Inflammatory macrophage (primary cell): ENCODE measurements at regions not wholly inside any gene's neighbourhood (a gene's known extent, or its start where the extent isn't known, plus 50 kb on each side); places are given as distances from the start of the nearest gene placed in this dataset.
A peak's percentile ranks its signal among the peaks of the same experiment; 100 is the strongest.
"Not testable (repeated sequence)": the region's sequence is repeated elsewhere in the genome, so short reads cannot be mapped to it uniquely, and the experiment has no call there.

Experiments used
- DNase-seq, 2 donors: peaks; one replicate each; pipeline ENCODE4 v3.0.0-alpha.2; 2020 to 2022

DNA sequence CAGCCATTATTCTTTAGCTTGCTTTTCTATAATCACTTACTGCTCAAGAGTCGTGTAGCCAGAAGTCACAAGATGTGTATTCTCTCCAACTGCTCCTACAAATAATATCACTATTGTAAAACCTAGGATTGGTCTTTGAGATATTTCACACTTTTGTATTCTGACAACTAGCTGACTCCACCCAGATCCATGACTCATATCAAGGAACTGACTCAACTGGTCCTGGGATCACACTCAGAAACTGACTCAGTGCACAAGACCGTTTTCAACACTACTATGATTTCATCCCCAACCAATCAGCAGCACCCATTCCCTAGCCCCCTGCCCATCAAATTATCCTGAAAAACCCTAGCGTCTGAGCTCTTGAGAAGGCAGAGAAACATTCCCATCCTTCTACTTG is 56.5 kb upstream of the ORC5 start:
- no peak for DNase-seq

DNA sequence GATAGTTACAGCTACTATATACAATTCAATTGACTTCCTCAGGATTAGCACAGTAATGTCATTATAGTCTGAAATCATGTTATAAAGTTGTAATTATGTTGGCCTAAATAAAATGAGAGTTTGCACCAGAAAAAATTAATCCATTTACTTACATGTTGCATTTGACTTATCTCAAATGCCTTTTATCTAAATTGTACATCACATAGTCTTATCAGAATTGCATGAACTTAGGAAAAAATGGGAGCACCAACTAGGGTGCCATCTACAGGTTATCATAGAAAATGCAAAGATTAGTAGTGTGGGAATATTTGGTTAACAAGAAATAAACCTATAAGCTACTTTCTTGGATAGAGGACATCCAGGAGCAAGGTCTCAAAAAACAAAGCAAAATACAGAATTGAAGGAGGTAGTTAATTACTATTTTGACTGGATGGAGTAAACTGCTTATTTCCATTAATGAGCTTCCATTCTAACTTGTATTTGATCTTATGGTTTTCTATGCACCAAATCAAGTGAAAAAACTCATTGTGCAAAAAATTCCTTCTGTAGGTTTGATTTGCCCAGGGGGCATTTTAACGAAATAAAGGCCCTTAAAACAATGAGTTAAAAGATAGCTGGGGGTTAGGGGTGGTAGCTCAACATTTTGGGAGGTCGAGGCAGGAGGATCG is 60.0 kb upstream of the ORC5 start:
- peak; percentile 1 to 30 for DNase-seq

DNA sequence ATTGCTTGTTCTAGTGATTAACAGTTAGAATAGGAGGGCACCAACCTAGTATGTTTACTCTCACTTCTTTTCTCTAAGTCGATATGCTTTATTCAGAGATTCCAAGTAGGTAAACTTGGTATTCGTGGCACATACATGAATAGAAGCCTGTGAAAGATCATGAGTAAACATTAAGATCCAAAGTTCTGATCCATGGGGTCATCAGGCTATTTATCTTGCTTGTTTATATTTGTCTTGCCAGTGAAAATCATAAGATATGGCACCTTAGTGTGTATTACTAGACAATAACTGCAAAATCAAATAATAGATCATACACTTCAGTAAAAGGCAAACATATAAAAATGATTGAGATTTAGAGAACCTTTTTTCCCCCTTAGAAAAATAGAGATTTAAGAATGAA is 56.5 kb upstream of the LHFPL3 start:
- DNase-seq: no peak

DNA sequence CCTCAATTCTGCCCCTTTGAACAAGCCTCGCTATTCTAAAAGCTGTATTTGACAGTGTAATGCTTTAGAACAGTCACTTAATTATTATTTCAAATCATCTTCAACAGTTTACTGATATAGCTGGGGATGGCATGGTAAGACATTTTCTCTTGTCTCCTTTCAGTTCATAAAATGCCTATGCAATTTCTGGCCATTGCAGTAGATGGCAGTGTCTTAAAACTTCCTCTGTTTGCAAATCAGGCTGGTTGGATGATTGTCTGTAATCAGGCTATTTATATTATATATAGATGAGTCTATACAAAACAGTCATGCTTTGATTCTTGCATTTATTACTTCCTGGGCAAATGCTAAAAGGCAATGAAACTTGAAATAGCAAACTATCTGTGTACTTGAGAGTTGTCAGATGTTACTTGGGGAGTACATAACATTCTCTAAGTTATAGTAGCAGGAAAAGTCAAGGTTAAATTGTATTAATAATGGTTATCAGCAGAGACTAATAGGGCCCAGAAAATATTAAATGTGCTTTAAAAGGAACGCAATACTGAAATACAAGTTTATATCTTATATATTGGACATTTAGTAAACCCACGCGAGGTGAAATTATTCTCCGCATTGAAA is 55.5 kb upstream of the LHFPL3 start:
- peak; percentile 5 to 15 for DNase-seq

DNA sequence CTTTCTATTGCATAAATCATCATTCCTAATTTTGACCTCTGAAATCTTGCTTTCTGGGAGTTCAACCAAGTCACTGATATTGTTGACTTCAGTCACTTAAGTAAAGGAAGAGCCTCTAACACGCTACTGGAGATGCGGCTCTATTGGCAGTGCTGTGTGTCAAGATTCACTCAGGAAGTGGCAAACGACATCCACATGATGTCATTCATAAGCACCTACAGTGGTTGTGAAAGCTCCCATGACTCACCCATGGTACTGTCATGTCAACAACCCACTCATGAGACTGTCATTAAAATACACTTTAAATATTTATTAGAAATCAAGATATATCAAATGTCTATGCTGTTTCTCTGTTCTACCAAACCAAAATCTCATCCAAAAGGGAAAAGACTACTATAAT is 52.5 kb upstream of the LHFPL3 start:
- peak; percentile 11 to 12 for DNase-seq

DNA sequence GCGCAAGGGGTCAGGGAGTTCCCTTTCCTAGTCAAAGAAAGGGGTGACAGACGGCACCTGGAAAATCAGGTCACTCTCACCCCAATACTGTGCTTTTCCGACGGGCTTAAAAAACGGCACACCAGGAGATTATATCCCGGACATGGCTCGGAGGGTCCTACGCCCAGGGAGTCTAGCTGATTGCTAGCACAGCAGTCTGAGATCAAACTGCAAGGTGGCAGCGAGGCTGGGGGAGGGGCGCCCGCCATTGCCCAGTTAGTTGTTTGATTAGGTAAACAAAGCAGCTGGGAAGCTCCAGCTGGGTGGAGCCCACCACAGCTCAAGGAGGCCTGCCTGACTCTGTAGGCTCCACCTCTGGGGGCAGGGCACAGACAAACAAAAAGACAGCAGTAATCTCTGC is 51.7 kb upstream of the LHFPL3 start:
- DNase-seq: not testable (repeated sequence)
